H1 (cell line): ENCODE measurements at regions not wholly inside any gene's neighbourhood (a gene's known extent, or its start where the extent isn't known, plus 50 kb on each side); places are given as distances from the start of the nearest gene placed in this dataset.

Source experiments
- CTCF ChIA-PET: fragments of 300-600 bp; sonication (Branson Sonifier 250); formaldehyde crosslinking; loops from one replicate; lab custom pipeline; 2021; ENCODE audit not compliant: partially characterized antibody; lab: Charles Lee
- POLR2A ChIA-PET: fragments of 300-600 bp; sonication (Branson Sonifier 250); formaldehyde crosslinking; loops from one replicate; lab custom pipeline; 2021; ENCODE audit warnings: inconsistent platforms; ENCODE audit not compliant: partially characterized antibody; lab: Charles Lee
- DNase-seq, 2 experiments: peaks; one replicate each; pipeline versions ENCODE4 v3.0.0 to v3.0.0-alpha.2; 2010 to 2022; ENCODE audit warnings: low spot score in 2 of 2, low read depth in 1 of 2, mixed read lengths in 1 of 2
- FAIRE-seq: peaks from 2 replicates; lab custom pipeline; 2011; peaks lifted over from hg19 to GRCh38; lab: Jason Lieb, UNC
- H2AFZ ChIP-seq: 2 replicates; pipeline ENCODE4 v1.8.1; 2012; ENCODE audit warnings: low read length, inconsistent platforms
- H2AK5ac ChIP-seq: 2 replicates; pipeline ENCODE4 v1.6.1; 2013; ENCODE audit warnings: low read depth, low read length
- H2BK120ac ChIP-seq: replicated peaks from 2 replicates; pipeline ENCODE3; 2013; ENCODE audit warnings: low read depth, low read length, inconsistent platforms
- H2BK12ac ChIP-seq: 2 replicates; pipeline ENCODE4 v1.6.1; 2013; ENCODE audit warnings: low read depth, low read length
- H2BK15ac ChIP-seq: 2 replicates; pipeline ENCODE4 v1.6.1; 2013; ENCODE audit warnings: low read length
- H2BK20ac ChIP-seq: 2 replicates; pipeline ENCODE4 v1.6.1; 2013; ENCODE audit warnings: low read length
- H2BK5ac ChIP-seq: 2 replicates; pipeline ENCODE4 v1.6.1; 2013; ENCODE audit warnings: low read depth, low read length
- H3K14ac ChIP-seq: 2 replicates; pipeline ENCODE4 v1.6.1; 2013; ENCODE audit warnings: inconsistent platforms; ENCODE audit not compliant: insufficient read length
- H3K18ac ChIP-seq: 2 replicates; pipeline ENCODE4 v1.6.1; 2013; ENCODE audit warnings: low read length; ENCODE audit errors: extremely low read depth
- H3K23ac ChIP-seq: 2 replicates; pipeline ENCODE4 v1.6.1; 2013; ENCODE audit warnings: inconsistent platforms; ENCODE audit not compliant: insufficient read length
- H3K23me2 ChIP-seq: 2 replicates; pipeline ENCODE4 v1.6.1; 2013; ENCODE audit warnings: low read depth, low read length
- H3K27ac ChIP-seq: 2 replicates; pipeline ENCODE4 v1.6.1; 2011; ENCODE audit warnings: low read depth, low read length, inconsistent platforms
- H3K27me3 ChIP-seq, 4 experiments: replicated peaks in 1 of 4; 1 replicate in 1 of 4; 2 replicates in 3 of 4; pipeline versions ENCODE4 v1.6.1 to v1.8.1; 2011 to 2013; ENCODE audit warnings: low read length in 3 of 4, mild to moderate bottlenecking in 3 of 4, inconsistent platforms in 2 of 4, mixed read lengths in 2 of 4, moderate library complexity in 1 of 4; ENCODE audit not compliant: control insufficient read depth in 3 of 4, insufficient read depth in 3 of 4; ENCODE audit errors: extremely low read depth in 1 of 4
- H3K36me3 ChIP-seq, 4 experiments: 2 replicates each; pipeline versions ENCODE4 v1.6.1 to v1.8.1; 2011 to 2013; ENCODE audit warnings: mild to moderate bottlenecking in 4 of 4, low read length in 3 of 4, moderate library complexity in 2 of 4, control low read depth in 1 of 4, inconsistent platforms in 1 of 4; ENCODE audit not compliant: insufficient read depth in 4 of 4, control insufficient read depth in 2 of 4
- H3K4ac ChIP-seq: replicated peaks from 2 replicates; pipeline ENCODE3; 2013; ENCODE audit warnings: low read length, low read depth, mixed read lengths, inconsistent platforms; ENCODE audit not compliant: insufficient read length
- H3K4me1 ChIP-seq, 4 experiments: replicated peaks in 1 of 4; 1 replicate in 1 of 4; 2 replicates in 3 of 4; pipeline versions ENCODE4 v1.6.1 to v1.8.1; 2011 to 2013; ENCODE audit warnings: low read length in 3 of 4, inconsistent platforms in 2 of 4, mixed read lengths in 1 of 4; ENCODE audit not compliant: insufficient read depth in 4 of 4, control insufficient read depth in 3 of 4
- H3K4me2 ChIP-seq, 2 experiments: 2 replicates each; pipeline versions ENCODE4 v1.6.1 to v1.8.1; 2011 to 2013; ENCODE audit warnings: low read depth in 2 of 2, low read length in 2 of 2, control low read depth in 1 of 2, inconsistent platforms in 1 of 2, mild to moderate bottlenecking in 1 of 2; ENCODE audit not compliant: insufficient read depth in 1 of 2
- H3K4me3 ChIP-seq, 4 experiments: fragments of 200-600, 300-600 bp in 1 of 4; sonication (generic), shearing (Covaris generic), sonication (Bioruptor Twin) in 1 of 4; 2 replicates each; pipeline versions ENCODE4 v1.5.1 to v1.8.1; 2011 to 2016; ENCODE audit warnings: low read length in 4 of 4, low read depth in 3 of 4, control low read depth in 2 of 4, inconsistent platforms in 2 of 4, mild to moderate bottlenecking in 2 of 4, mixed read lengths in 1 of 4, moderate library complexity in 1 of 4; ENCODE audit not compliant: insufficient read depth in 2 of 4; ENCODE audit errors: extremely low read depth in 1 of 4
- H3K56ac ChIP-seq: replicated peaks from 2 replicates; pipeline ENCODE3; 2013; ENCODE audit warnings: low read depth, mild to moderate bottlenecking, mixed read lengths, low read length, inconsistent platforms; ENCODE audit not compliant: insufficient read length
- H3K79me1 ChIP-seq: 2 replicates; pipeline ENCODE4 v1.6.1; 2013; ENCODE audit warnings: low read depth, low read length, control low read depth
- H3K79me2 ChIP-seq, 2 experiments: 2 replicates each; pipeline versions ENCODE4 v1.6.1 to v1.8.1; 2012 to 2013; ENCODE audit warnings: low read length in 2 of 2, mild to moderate bottlenecking in 2 of 2, inconsistent platforms in 1 of 2; ENCODE audit not compliant: insufficient read depth in 2 of 2, control insufficient read depth in 1 of 2
- H3K9ac ChIP-seq, 4 experiments: replicated peaks in 1 of 4; 1 replicate in 1 of 4; 2 replicates in 3 of 4; pipeline versions ENCODE4 v1.6.1 to v1.8.1; 2011 to 2013; ENCODE audit warnings: low read depth in 3 of 4, low read length in 3 of 4, control low read depth in 2 of 4, mild to moderate bottlenecking in 2 of 4, moderate library complexity in 2 of 4, inconsistent platforms in 1 of 4; ENCODE audit errors: extremely low read depth in 1 of 4
- H3K9me3 ChIP-seq, 2 experiments: 2 replicates each; pipeline versions ENCODE4 v1.6.1 to v1.8.1; 2012 to 2013; ENCODE audit warnings: mild to moderate bottlenecking in 2 of 2, moderate library complexity in 2 of 2, control low read depth in 1 of 2, inconsistent platforms in 1 of 2, low read depth in 1 of 2, low read length in 1 of 2, mixed read lengths in 1 of 2; ENCODE audit not compliant: insufficient read depth in 2 of 2
- H4K20me1 ChIP-seq, 2 experiments: replicated peaks in 1 of 2; 2 replicates each; pipeline versions ENCODE3 to v1.8.1; 2011 to 2013; ENCODE audit warnings: inconsistent platforms in 2 of 2, low read length in 2 of 2, mild to moderate bottlenecking in 1 of 2; ENCODE audit not compliant: insufficient read depth in 2 of 2, control insufficient read depth in 1 of 2
- H4K5ac ChIP-seq: 2 replicates; pipeline ENCODE4 v1.6.1; 2013; ENCODE audit warnings: low read length, low read depth, mixed read lengths, inconsistent platforms; ENCODE audit not compliant: insufficient read length
- H4K8ac ChIP-seq: 2 replicates; pipeline ENCODE4 v1.8.0; 2013; ENCODE audit warnings: mild to moderate bottlenecking, moderate library complexity, low read length, inconsistent platforms; ENCODE audit not compliant: insufficient read depth; ENCODE audit errors: extremely low read depth
- H4K91ac ChIP-seq: replicated peaks from 2 replicates; pipeline ENCODE3; 2013; ENCODE audit warnings: low read length, mixed read lengths, inconsistent platforms; ENCODE audit not compliant: insufficient read length
- BRCA1 ChIP-seq: IDR thresholded peaks from 2 replicates; pipeline ENCODE4 v1.6.1; 2012; ENCODE audit warnings: low read depth, low read length, improper control_type of control experiment
- CEBPB ChIP-seq: IDR thresholded peaks from 2 replicates; pipeline ENCODE4 v1.6.1; 2012; ENCODE audit warnings: low read depth, low read length
- CREB1 ChIP-seq: IDR thresholded peaks from 2 replicates; pipeline ENCODE4 v1.6.1; 2012; ENCODE audit warnings: inconsistent platforms
- CTBP2 ChIP-seq: IDR thresholded peaks from 2 replicates; pipeline ENCODE4 v1.7.0; 2011; ENCODE audit warnings: borderline replicate concordance, mild to moderate bottlenecking, moderate library complexity, mixed read lengths, low read length; ENCODE audit not compliant: insufficient read depth, insufficient read length
- FOSL1 ChIP-seq: IDR thresholded peaks from 2 replicates; pipeline ENCODE4 v1.6.1; 2011; ENCODE audit warnings: mild to moderate bottlenecking, low read depth, low read length, moderate library complexity; ENCODE audit not compliant: insufficient read depth
- HDAC6 ChIP-seq: IDR thresholded peaks from one replicate; pipeline ENCODE4 v1.7.1; 2012; ENCODE audit warnings: low read depth, mild to moderate bottlenecking, inconsistent platforms, low read length, moderate library complexity
- MAFK ChIP-seq: IDR thresholded peaks from 2 replicates; pipeline ENCODE4 v1.6.1; 2012; ENCODE audit warnings: low read depth, mild to moderate bottlenecking, improper control_type of control experiment, low read length
- PHF8 ChIP-seq: fragments of 200-600 bp; sonication (generic); conservative IDR thresholded peaks from 2 replicates; pipeline ENCODE4 v1.7.1; 2012; ENCODE audit warnings: low read depth, mild to moderate bottlenecking, inconsistent platforms, low read length, moderate library complexity
- RNF2 ChIP-seq: fragments of 200-900, 300-1000 bp; sonication (generic); IDR thresholded peaks from 2 replicates; pipeline ENCODE4 v1.7.1; 2016; ENCODE audit warnings: borderline replicate concordance, low read depth, mild to moderate bottlenecking, antibody characterized with exemption, low read length; ENCODE audit not compliant: poor library complexity, severe bottlenecking; ENCODE audit errors: missing control alignments
- SP1 ChIP-seq: IDR thresholded peaks from 2 replicates; pipeline ENCODE4 v1.6.1; 2011; ENCODE audit warnings: low read depth, low read length
- SRF ChIP-seq: IDR thresholded peaks from 2 replicates; pipeline ENCODE4 v1.6.1; 2011; ENCODE audit warnings: mild to moderate bottlenecking, low read depth, low read length, moderate library complexity
- TEAD4 ChIP-seq: IDR thresholded peaks from 2 replicates; pipeline ENCODE4 v1.6.1; 2012; ENCODE audit warnings: low read depth, low read length, inconsistent platforms, mixed read lengths
- WGBS, 2 experiments: shearing (Covaris generic) in 1 of 2; methylation state at CpG; one replicate each; pipeline versions ENCODE4 v1.1.6 to v1.1.7; 2013 to 2015; ENCODE audit warnings: low lambda C conversion rate in 2 of 2, mixed read lengths in 2 of 2, inconsistent platforms in 1 of 2, low coverage in 1 of 2, missing lambda C conversion rate in 1 of 2; ENCODE audit not compliant: insufficient replicate concordance in 2 of 2, insufficient coverage in 1 of 2, insufficient read length in 1 of 2; ENCODE audit errors: extremely low coverage in 1 of 2, missing lambda C conversion rate in 1 of 2; 5-methylcytosine and 5-hydroxymethylcytosine counted together
- TF ChIP-seq, protein P1 (sequence below): IDR thresholded peaks from 2 replicates; pipeline ENCODE4 v1.6.1; 2012; ENCODE audit warnings: inconsistent platforms
- TF ChIP-seq, protein P2 (sequence below): IDR thresholded peaks from 2 replicates; pipeline ENCODE4 v1.6.1; 2011; ENCODE audit warnings: low read depth, mild to moderate bottlenecking, low read length; ENCODE audit not compliant: insufficient read depth

DNA sequence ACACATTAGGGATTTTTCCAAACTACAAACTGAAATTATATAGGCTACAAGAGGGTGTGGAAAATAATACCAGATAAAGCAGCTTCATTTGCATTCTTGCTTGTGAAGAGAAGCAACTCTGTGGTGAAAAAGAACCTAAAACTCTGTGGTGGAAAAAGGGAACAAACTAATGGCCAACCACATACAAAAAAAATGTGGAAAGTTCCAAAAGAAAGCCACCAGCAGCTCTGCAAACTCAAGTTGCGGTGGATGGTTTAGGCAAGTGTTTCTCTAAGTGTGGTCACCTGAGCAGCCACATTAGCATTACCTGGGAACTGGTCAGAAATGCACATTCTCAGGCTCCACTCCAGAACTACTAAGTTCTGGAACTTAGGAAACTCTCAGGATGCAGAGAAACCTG lies 586.4 kb downstream of the ACTL7B start:
- peaks cover 5 to 12% (median 7%) of the 10 kb centered on the region in 4 experiments; a peak in 5 of 7 replicates for H3K4me1 ChIP-seq
- no peak overlapping the region for H3K18ac ChIP-seq
- H3K36me3 ChIP-seq: no peaks in the 10 kb centered on the region
- H3K4me2 ChIP-seq: no peak overlapping the region
- H2AFZ ChIP-seq: no peak overlapping the region
- no peaks in the 10 kb centered on the region for H3K9me3 ChIP-seq
- no peaks in the 10 kb centered on the region for H3K23me2 ChIP-seq
- ChIA-PET CTCF (interaction anchor here (0.6 to 2.4 kb wide), 8 partner anchors 8 to 480 kb away, joined by 3 to 13 read pairs (median 4); no protein-coding TSS in a partner anchor), POLR2A (no interaction called here)
- H2BK5ac ChIP-seq: no peak overlapping the region
- H4K20me1 ChIP-seq: no peaks in the 10 kb centered on the region
- H4K5ac ChIP-seq: no peak overlapping the region
- no peak overlapping the region for H3K14ac ChIP-seq
- no peaks in the 10 kb centered on the region for H3K27me3 ChIP-seq
- no peak overlapping the region for H3K4ac ChIP-seq
- H2BK20ac ChIP-seq: no peak overlapping the region
- DNase-seq (no peak), FAIRE-seq (no peak)
- no peak overlapping the region for H2AK5ac ChIP-seq
- H2BK15ac ChIP-seq: no peak overlapping the region
- H3K79me1 ChIP-seq: no peaks in the 10 kb centered on the region
- no peak overlapping the region for H3K9ac ChIP-seq
- H3K23ac ChIP-seq: no peak overlapping the region
- no peak overlapping the region for H4K8ac ChIP-seq
- H3K27ac ChIP-seq: no peak overlapping the region
- 94% methylated on average over 1 of the region's 1 CpG; no CpG with 5 or more reads in 1 of the 2 experiments for WGBS, 2 experiments
- H4K91ac ChIP-seq: no peak overlapping the region
- H3K4me3 ChIP-seq: no peak overlapping the region
- H3K79me2 ChIP-seq: no peaks in the 10 kb centered on the region
- no peak overlapping the region for H3K56ac ChIP-seq
- H2BK12ac ChIP-seq: no peak overlapping the region
- H2BK120ac ChIP-seq: no peak overlapping the region
- TF ChIP-seq, protein P1, sequence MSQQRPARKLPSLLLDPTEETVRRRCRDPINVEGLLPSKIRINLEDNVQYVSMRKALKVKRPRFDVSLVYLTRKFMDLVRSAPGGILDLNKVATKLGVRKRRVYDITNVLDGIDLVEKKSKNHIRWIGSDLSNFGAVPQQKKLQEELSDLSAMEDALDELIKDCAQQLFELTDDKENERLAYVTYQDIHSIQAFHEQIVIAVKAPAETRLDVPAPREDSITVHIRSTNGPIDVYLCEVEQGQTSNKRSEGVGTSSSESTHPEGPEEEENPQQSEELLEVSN: no peak
- TF ChIP-seq BRCA1 (no peak), SRF (no peak), CTBP2 (no peak), PHF8 (no peak), SP1 (no peak), FOSL1 (no peak), HDAC6 (no peak), TEAD4 (no peak), MAFK (no peak), CEBPB (no peak), CREB1 (no peak), RNF2 (no peak)
- TF ChIP-seq, protein P2, sequence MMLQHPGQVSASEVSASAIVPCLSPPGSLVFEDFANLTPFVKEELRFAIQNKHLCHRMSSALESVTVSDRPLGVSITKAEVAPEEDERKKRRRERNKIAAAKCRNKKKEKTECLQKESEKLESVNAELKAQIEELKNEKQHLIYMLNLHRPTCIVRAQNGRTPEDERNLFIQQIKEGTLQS: no peak
